ENCODE measurements at regions not wholly inside any gene's neighbourhood (a gene's known extent, or its start where the extent isn't known, plus 50 kb on each side); places are given as distances from the start of the nearest gene placed in this dataset.

DNA sequence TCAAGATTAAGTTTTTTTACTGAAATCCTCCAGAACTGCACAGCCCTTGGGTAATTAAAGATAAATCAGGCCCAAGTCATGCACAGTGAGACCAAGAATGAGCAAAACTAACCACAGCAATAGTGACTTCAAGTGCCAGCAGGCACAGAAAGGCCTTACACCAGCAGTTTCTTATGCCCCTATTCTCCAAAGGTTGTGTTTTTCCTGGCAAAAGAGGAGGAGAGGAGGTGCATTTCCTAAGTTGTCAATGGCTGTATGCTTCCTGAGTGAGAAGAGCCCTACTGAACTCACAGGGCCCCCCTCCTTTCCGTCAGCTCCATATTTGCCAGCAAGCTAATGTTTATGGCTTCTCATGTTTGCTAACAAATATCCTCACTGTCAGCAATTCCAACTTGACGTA lies 418.7 kb upstream of the INTU start:
- Histone ChIP-seq H3K4me1 (ENCODE audit: control insufficient read depth, extremely low read depth, insufficient read depth, low read length) (no peaks in the 10 kb centered on the region), H3K9me1 (replicated peaks; ENCODE audit: control insufficient read depth, extremely low read depth, insufficient read depth, low read length) (no peaks in the 10 kb centered on the region), H3K4me2 (ENCODE audit: insufficient read depth, low read length) (no peak overlapping the region), H3K9ac (replicated peaks; ENCODE audit: extremely low read depth, insufficient read depth, low read length) (no peak overlapping the region), H3K27me3 (ENCODE audit: control insufficient read depth in 2 of 2, insufficient read depth in 2 of 2, low read length in 2 of 2) (no peaks in the 10 kb centered on the region), H2AFZ (ENCODE audit: low read depth, low read length) (no peak overlapping the region), H4K20me1 (replicated peaks; ENCODE audit: control insufficient read depth, extremely low read depth, insufficient read depth, low read length) (no peaks in the 10 kb centered on the region), H3K79me2 (ENCODE audit: control insufficient read depth, insufficient read depth, low read length) (no peaks in the 10 kb centered on the region), H3K27ac (ENCODE audit: insufficient read depth, low read depth, low read length) (no peak overlapping the region), H3K4me3 (replicated peaks in 1 of 3; ENCODE audit: insufficient read depth in 1 of 3, low read depth in 1 of 3, low read length in 3 of 3) (no peak overlapping the region), H3K9me3 (replicated peaks; ENCODE audit: control insufficient read depth, insufficient read depth, low read length) (peaks cover 2% of the 10 kb centered on the region), H3K36me3 (ENCODE audit: control insufficient read depth in 2 of 2, extremely low read depth in 1 of 2, insufficient read depth in 2 of 2, low read length in 2 of 2) (no peaks in the 10 kb centered on the region)
- dilution Hi-C loops (cut with MboI; ENCODE audit: extremely low pct_ligation_motif_present, low sequenced_read_pairs), result no loop called here
- FAIRE-seq (no peak), DNase-seq (ENCODE audit: low read depth, low spot score) (no peak)
- CTCF ChIA-PET, result no interaction called here
- TF ChIP-seq POLR2AphosphoS5 (IDR thresholded peaks at IDR 0.05; ENCODE audit: insufficient read depth, low read depth, low read length) (no peak), FOS (IDR thresholded peaks at IDR 0.05; ENCODE audit: borderline replicate concordance, insufficient read depth, low read length) (no peak), POLR2A (IDR thresholded peaks at IDR 0.05; ENCODE audit: low read depth, low read length) (no peak), EZH2 (IDR thresholded peaks at IDR 0.05; ENCODE audit: borderline replicate concordance, low read depth, low read length, severe bottlenecking) (no peak), GATA2 (IDR thresholded peaks at IDR 0.05; ENCODE audit: insufficient read depth, insufficient read length, low read depth, low read length) (no peak), MYC (IDR thresholded peaks at IDR 0.05; ENCODE audit: low read depth, low read length) (no peak), JUN (IDR thresholded peaks at IDR 0.05; ENCODE audit: borderline replicate concordance, insufficient read depth, insufficient read length, low read depth) (no peak)
- TF ChIP-seq, protein P1, sequence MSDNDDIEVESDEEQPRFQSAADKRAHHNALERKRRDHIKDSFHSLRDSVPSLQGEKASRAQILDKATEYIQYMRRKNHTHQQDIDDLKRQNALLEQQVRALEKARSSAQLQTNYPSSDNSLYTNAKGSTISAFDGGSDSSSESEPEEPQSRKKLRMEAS (IDR thresholded peaks at IDR 0.05; ENCODE audit: insufficient read depth, insufficient read length), result no peak
- TF ChIP-seq, protein P2, sequence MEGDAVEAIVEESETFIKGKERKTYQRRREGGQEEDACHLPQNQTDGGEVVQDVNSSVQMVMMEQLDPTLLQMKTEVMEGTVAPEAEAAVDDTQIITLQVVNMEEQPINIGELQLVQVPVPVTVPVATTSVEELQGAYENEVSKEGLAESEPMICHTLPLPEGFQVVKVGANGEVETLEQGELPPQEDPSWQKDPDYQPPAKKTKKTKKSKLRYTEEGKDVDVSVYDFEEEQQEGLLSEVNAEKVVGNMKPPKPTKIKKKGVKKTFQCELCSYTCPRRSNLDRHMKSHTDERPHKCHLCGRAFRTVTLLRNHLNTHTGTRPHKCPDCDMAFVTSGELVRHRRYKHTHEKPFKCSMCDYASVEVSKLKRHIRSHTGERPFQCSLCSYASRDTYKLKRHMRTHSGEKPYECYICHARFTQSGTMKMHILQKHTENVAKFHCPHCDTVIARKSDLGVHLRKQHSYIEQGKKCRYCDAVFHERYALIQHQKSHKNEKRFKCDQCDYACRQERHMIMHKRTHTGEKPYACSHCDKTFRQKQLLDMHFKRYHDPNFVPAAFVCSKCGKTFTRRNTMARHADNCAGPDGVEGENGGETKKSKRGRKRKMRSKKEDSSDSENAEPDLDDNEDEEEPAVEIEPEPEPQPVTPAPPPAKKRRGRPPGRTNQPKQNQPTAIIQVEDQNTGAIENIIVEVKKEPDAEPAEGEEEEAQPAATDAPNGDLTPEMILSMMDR (IDR thresholded peaks at IDR 0.05; ENCODE audit: extremely low read depth in 1 of 2, insufficient read depth in 1 of 2, low read depth in 1 of 2, low read length in 2 of 2), result no peak
- POLR2A ChIA-PET, result no interaction called here
- no TSS peak for BruUV-seq (replicated peaks)
- intact Hi-C loops (cut with micrococcal nuclease), result no loop called here
